ENCODE measurements at regions not wholly inside any gene's neighbourhood (a gene's known extent, or its start where the extent isn't known, plus 50 kb on each side); places are given as distances from the start of the nearest gene placed in this dataset.

GRCh38 chr17:51407576-51407975 lies 147.2 kb downstream of the UTP18 start:
- TF ChIP-seq CTCF (IDR thresholded peaks at IDR 0.05 in 4 of 5, conservative IDR thresholded peaks at IDR 0.05 in 1 of 5) (no peak), POLR2A (IDR thresholded peaks at IDR 0.05) (no peak)
